H1 (cell line): ENCODE measurements at regions not wholly inside any gene's neighbourhood (a gene's known extent, or its start where the extent isn't known, plus 50 kb on each side); places are given as distances from the start of the nearest gene placed in this dataset.

Experiments used
- FOSL1 ChIP-seq: IDR thresholded peaks from 2 replicates; pipeline ENCODE4 v1.6.1; 2011; ENCODE audit warnings: mild to moderate bottlenecking, low read depth, low read length, moderate library complexity; ENCODE audit not compliant: insufficient read depth
- GTF2F1 ChIP-seq: IDR thresholded peaks from 2 replicates; pipeline ENCODE4 v1.6.1; 2012; ENCODE audit warnings: low read depth, low read length, improper control_type of control experiment, borderline replicate concordance
- JUN ChIP-seq: IDR thresholded peaks from 2 replicates; pipeline ENCODE4 v1.6.1; 2011; ENCODE audit warnings: low read depth, mild to moderate bottlenecking, improper control_type of control experiment, low read length
- JUND ChIP-seq: IDR thresholded peaks from 2 replicates; pipeline ENCODE4 v1.6.1; 2011; ENCODE audit warnings: mild to moderate bottlenecking, improper control_type of control experiment, low read length
- NANOG ChIP-seq: IDR thresholded peaks from 2 replicates; pipeline ENCODE4 v1.6.1; 2011; ENCODE audit warnings: low read length, low read depth, mild to moderate bottlenecking, inconsistent platforms; ENCODE audit not compliant: insufficient read depth, poor library complexity, severe bottlenecking
- NRF1 ChIP-seq: IDR thresholded peaks from 2 replicates; pipeline ENCODE4 v1.6.1; 2011; ENCODE audit warnings: mild to moderate bottlenecking, low read depth, low read length, improper control_type of control experiment
- POLR2A ChIP-seq, 2 experiments: IDR thresholded peaks; 1 replicate in 1 of 2; 2 replicates in 1 of 2; pipeline ENCODE4 v1.6.1; 2011; ENCODE audit warnings: low read depth in 2 of 2, low read length in 2 of 2, mild to moderate bottlenecking in 2 of 2; ENCODE audit errors: control extremely low read depth in 1 of 2
- RFX5 ChIP-seq: IDR thresholded peaks from 2 replicates; pipeline ENCODE4 v1.6.1; 2011; ENCODE audit warnings: low read depth, low read length, improper control_type of control experiment, borderline replicate concordance
- SIN3A ChIP-seq, 2 experiments: IDR thresholded peaks in 1 of 2; conservative IDR thresholded peaks in 1 of 2; 2 replicates each; pipeline ENCODE4 v1.6.1; 2011 to 2012; ENCODE audit warnings: low read length in 2 of 2, improper control_type of control experiment in 1 of 2, low read depth in 1 of 2, mild to moderate bottlenecking in 1 of 2
- TAF1 ChIP-seq: IDR thresholded peaks from 2 replicates; pipeline ENCODE4 v1.6.1; 2011; ENCODE audit warnings: mild to moderate bottlenecking, low read depth, low read length
- TCF12 ChIP-seq: IDR thresholded peaks from 2 replicates; pipeline ENCODE4 v1.6.1; 2011; ENCODE audit warnings: low read depth, mild to moderate bottlenecking, low read length
- TF ChIP-seq, protein P1 (sequence below), 3 experiments: IDR thresholded peaks; 1 replicate in 2 of 3; 2 replicates in 1 of 3; pipeline versions ENCODE4 v1.5.1 to v1.6.1; 2011; ENCODE audit warnings: low read length in 3 of 3, mild to moderate bottlenecking in 3 of 3, inconsistent platforms in 2 of 3, low read depth in 1 of 3, moderate library complexity in 1 of 3; ENCODE audit not compliant: insufficient read depth in 1 of 3; ENCODE audit errors: control extremely low read depth in 1 of 3
- TF ChIP-seq, protein P2 (sequence below): IDR thresholded peaks from 2 replicates; pipeline ENCODE4 v1.6.1; 2011; ENCODE audit warnings: low read depth, mild to moderate bottlenecking, low read length; ENCODE audit not compliant: insufficient read depth

DNA sequence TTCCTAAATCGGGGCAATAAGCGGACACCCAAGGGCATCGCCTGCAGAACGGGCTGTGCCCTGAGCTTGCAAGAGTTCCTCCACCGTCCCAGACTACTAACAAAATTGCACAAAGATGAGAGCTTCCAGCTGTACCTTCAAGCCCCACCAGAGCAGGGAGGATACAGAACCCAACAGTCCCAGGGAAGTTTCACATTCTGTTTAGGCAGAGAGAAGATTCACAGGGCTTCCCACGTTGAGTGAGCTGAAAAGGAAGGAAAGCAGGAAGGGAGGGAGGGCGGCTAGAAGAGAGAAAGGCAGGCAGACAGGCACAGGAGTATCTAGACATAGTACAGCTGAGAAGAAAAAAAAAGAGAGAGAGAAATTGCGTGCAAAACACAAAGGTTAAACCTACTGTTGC, 112.6 kb upstream of the AFDN start:
- TF ChIP-seq, protein P1, sequence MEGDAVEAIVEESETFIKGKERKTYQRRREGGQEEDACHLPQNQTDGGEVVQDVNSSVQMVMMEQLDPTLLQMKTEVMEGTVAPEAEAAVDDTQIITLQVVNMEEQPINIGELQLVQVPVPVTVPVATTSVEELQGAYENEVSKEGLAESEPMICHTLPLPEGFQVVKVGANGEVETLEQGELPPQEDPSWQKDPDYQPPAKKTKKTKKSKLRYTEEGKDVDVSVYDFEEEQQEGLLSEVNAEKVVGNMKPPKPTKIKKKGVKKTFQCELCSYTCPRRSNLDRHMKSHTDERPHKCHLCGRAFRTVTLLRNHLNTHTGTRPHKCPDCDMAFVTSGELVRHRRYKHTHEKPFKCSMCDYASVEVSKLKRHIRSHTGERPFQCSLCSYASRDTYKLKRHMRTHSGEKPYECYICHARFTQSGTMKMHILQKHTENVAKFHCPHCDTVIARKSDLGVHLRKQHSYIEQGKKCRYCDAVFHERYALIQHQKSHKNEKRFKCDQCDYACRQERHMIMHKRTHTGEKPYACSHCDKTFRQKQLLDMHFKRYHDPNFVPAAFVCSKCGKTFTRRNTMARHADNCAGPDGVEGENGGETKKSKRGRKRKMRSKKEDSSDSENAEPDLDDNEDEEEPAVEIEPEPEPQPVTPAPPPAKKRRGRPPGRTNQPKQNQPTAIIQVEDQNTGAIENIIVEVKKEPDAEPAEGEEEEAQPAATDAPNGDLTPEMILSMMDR (IDR thresholded peaks at IDR 0.05; ENCODE audit: control extremely low read depth in 1 of 3, insufficient read depth in 1 of 3, low read depth in 1 of 3, low read length in 3 of 3) = no peak
- TF ChIP-seq POLR2A (IDR thresholded peaks at IDR 0.05; ENCODE audit: control extremely low read depth in 1 of 2, low read depth in 2 of 2, low read length in 2 of 2) (no peak), NRF1 (no peak), JUND (no peak), NANOG (no peak), TAF1 (no peak), GTF2F1 (no peak), SIN3A (conservative IDR thresholded peaks at IDR 0.05 in 1 of 2, IDR thresholded peaks at IDR 0.05 in 1 of 2; ENCODE audit: low read depth in 1 of 2, low read length in 2 of 2) (no peak), TCF12 (no peak), JUN (no peak), FOSL1 (no peak), RFX5 (no peak)
- TF ChIP-seq, protein P2, sequence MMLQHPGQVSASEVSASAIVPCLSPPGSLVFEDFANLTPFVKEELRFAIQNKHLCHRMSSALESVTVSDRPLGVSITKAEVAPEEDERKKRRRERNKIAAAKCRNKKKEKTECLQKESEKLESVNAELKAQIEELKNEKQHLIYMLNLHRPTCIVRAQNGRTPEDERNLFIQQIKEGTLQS = no peak
